Natural killer cell (primary cell): ENCODE measurements at regions not wholly inside any gene's neighbourhood (a gene's known extent, or its start where the extent isn't known, plus 50 kb on each side); places are given as distances from the start of the nearest gene placed in this dataset.

Experiments
- ATAC-seq, 3 donors: fragments of 150-1000 bp in 2 of 3; fragments of 200-7000 bp in 1 of 3; cut with Tn5 transposase; 1 replicate in 1 of 3; 2 replicates in 2 of 3; pipeline ENCODE4 v1.10.0; 2021; ENCODE audit warnings: mild to moderate bottlenecking in 2 of 3, moderate library complexity in 2 of 3
- DNase-seq, 2 donors: peaks; one replicate each; pipeline versions ENCODE4 v3.0.0 to v3.0.0-alpha.2; 2013 to 2021; ENCODE audit warnings: mixed read lengths in 1 of 2
- H3K27ac ChIP-seq: one replicate; pipeline ENCODE4 v1.5.1; 2013; ENCODE audit warnings: mild to moderate bottlenecking, low read length
- H3K27me3 ChIP-seq: one replicate; pipeline ENCODE4 v1.6.1; 2013; ENCODE audit warnings: low read length; ENCODE audit not compliant: control insufficient read depth, insufficient read depth
- H3K36me3 ChIP-seq: one replicate; pipeline ENCODE4 v1.6.1; 2013; ENCODE audit warnings: low read length; ENCODE audit not compliant: control insufficient read depth, insufficient read depth
- H3K4me1 ChIP-seq: one replicate; pipeline ENCODE4 v1.6.1; 2013; ENCODE audit warnings: low read length; ENCODE audit not compliant: control insufficient read depth, insufficient read depth
- H3K4me3 ChIP-seq: one replicate; pipeline ENCODE4 v1.5.1; 2013; ENCODE audit warnings: low read length
- H3K9me3 ChIP-seq: one replicate; pipeline ENCODE4 v1.6.1; 2013; ENCODE audit warnings: low read length; ENCODE audit not compliant: control insufficient read depth, insufficient read depth
- H3K27ac Mint-ChIP-seq, 2 donors: one replicate each; pipeline ENCODE4 v1.8.0; 2022; ENCODE audit warnings: mild to moderate bottlenecking in 2 of 2, mixed read lengths in 2 of 2, moderate library complexity in 1 of 2
- H3K27me3 Mint-ChIP-seq, 2 donors: one replicate each; pipeline ENCODE4 v1.8.0; 2022; ENCODE audit warnings: low read depth in 2 of 2, mixed read lengths in 2 of 2
- H3K36me3 Mint-ChIP-seq: one replicate; pipeline ENCODE4 v1.8.0; 2022; ENCODE audit warnings: mixed read lengths
- H3K4me1 Mint-ChIP-seq, 2 donors: one replicate each; pipeline ENCODE4 v1.8.0; 2022; ENCODE audit warnings: mixed read lengths in 2 of 2
- H3K4me3 Mint-ChIP-seq: one replicate; pipeline ENCODE4 v1.8.0; 2022; ENCODE audit warnings: mild to moderate bottlenecking, moderate library complexity, mixed read lengths
- H3K9me3 Mint-ChIP-seq, 2 donors: one replicate each; pipeline ENCODE4 v1.8.0; 2022; ENCODE audit warnings: mixed read lengths in 2 of 2
- WGBS: methylation state at CpG from one replicate; pipeline ENCODE4 v1.1.7; 2013; ENCODE audit warnings: missing lambda C conversion rate; ENCODE audit not compliant: insufficient coverage; 5-methylcytosine and 5-hydroxymethylcytosine counted together
- intact Hi-C: fragments of 100-400 bp; cut with micrococcal nuclease; formaldehyde crosslinking; loops from one replicate; pipeline ENCODE4 v1.14.2; 2022
- TF ChIP-seq, protein P1 (sequence below): fragments of 200-600 bp; IDR thresholded peaks from one replicate; pipeline ENCODE4 v1.8.0; 2022; ENCODE audit warnings: antibody characterized with exemption

DNA sequence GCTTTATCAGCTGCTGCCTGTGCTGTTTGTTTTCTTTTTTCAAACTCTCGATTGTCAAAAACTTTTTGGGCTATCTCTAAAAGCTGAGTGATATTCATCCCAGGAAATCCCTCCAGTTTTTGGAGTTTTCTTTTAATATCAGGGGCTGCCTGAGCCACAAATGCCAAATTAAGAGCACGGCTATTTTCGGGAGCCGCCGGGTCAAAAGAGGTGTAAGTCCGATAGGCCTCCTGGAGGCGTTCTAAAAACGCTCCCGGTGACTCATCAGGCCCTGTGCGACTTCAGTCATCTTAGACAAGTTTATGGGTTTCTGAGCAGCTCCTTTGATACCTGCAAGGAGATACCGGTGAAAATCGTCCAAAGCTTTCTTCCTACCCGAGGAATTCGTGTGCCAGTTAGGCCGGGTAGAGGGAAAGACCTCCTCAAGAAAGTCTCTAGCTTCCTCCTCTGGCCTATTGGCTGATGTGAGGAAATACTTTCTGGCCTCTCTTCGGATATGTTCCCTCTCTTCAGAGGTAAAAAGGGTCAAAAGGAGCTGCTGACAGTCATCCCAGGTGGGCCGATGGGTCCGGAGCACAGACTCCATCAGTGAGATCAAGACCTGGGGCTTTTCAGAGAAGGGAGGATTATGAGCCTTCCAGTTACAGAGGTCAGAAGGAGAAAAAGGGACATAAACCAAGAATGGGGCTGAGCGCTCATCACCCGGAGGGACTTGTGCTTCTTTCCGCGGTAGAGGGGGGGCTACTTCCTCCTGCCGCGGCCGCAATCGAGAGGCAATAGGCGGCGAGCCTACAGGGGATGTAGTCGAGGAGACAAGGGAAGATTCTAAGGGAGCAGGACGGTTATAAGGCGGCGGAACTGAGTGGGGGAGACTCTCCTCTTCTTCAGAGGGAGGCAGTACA lies 151.1 kb downstream of the TRIM27 start:
- H3K9me3 Mint-ChIP-seq: peaks cover 7 to 10% of the 10 kb centered on the region in 2 donors
- intact Hi-C loops: no loop called here
- H3K36me3 Mint-ChIP-seq: peaks cover 40% of the 10 kb centered on the region

DNA sequence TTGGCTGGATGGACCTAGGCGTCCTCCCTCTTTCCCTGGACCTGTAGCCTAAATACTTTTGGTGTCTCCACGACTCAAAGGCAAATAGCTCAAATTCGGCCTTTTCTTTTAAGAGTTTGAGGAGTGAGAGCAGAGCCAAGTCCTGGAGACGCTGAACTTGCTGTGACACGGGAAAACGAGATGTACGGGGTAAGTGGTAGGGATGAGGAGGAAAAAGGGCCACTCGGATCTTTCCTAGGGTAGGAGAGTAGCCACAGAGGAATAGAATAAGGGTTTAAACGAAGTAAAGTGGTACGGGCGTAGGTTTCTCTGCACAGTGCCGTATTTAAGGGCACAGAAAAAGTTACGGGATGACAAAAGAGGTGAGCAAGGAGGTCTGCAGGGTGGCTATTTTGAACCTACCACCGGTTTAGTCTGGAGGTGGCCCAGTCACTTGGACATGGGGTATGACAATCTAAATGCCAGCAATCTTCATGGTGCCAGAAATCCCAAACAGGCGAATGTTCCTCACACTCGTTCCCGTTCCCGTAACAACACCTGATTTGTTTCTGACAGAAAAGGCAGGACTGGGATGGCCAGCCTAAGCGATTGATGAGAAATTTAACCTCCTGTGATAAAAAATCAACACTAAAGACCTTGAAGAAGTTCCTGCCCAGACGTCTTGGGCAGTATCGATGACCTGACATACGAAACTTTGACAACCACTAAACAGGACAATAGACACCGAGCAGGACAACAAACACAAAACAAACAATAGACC lies 149.3 kb downstream of the TRIM27 start:
- H3K27me3 ChIP-seq: peaks cover 85% of the 10 kb centered on the region
- intact Hi-C loops: no loop called here
- no peaks in the 10 kb centered on the region for H3K36me3 ChIP-seq
- Mint-ChIP-seq H3K27me3 (peaks cover 77 to 95% of the 10 kb centered on the region in 2 donors), H3K4me3 (peak overlapping the region; percentile 9), H3K27ac (peak overlapping the region in 1 of 2 donors; percentile 51), H3K36me3 (peaks cover 48% of the 10 kb centered on the region), H3K9me3 (peaks cover 7 to 16% of the 10 kb centered on the region in 2 donors), H3K4me1 (peaks cover 6 to 9% of the 10 kb centered on the region in 2 donors)
- TF ChIP-seq, protein P1, sequence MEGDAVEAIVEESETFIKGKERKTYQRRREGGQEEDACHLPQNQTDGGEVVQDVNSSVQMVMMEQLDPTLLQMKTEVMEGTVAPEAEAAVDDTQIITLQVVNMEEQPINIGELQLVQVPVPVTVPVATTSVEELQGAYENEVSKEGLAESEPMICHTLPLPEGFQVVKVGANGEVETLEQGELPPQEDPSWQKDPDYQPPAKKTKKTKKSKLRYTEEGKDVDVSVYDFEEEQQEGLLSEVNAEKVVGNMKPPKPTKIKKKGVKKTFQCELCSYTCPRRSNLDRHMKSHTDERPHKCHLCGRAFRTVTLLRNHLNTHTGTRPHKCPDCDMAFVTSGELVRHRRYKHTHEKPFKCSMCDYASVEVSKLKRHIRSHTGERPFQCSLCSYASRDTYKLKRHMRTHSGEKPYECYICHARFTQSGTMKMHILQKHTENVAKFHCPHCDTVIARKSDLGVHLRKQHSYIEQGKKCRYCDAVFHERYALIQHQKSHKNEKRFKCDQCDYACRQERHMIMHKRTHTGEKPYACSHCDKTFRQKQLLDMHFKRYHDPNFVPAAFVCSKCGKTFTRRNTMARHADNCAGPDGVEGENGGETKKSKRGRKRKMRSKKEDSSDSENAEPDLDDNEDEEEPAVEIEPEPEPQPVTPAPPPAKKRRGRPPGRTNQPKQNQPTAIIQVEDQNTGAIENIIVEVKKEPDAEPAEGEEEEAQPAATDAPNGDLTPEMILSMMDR: no peak
- no peak overlapping the region for H3K27ac ChIP-seq
- 14% methylated on average over 22 of the region's 23 CpGs for WGBS
- H3K4me1 ChIP-seq: no peaks in the 10 kb centered on the region
- no peak for ATAC-seq
- H3K9me3 ChIP-seq: peaks cover 18% of the 10 kb centered on the region
- H3K4me3 ChIP-seq: no peak overlapping the region
- DNase-seq: no peak

More for the DNA sequence above, 151.1 kb downstream of the TRIM27 start:
- whole genome bisulfite sequencing: 8% methylated on average over 32 of the region's 32 CpGs
- DNase-seq (peak in 1 of 2 donors; percentile 13), ATAC-seq (no peak)
- Mint-ChIP-seq H3K27me3 (peaks cover 78 to 96% of the 10 kb centered on the region in 2 donors), H3K27ac (peak overlapping the region; percentile 33 to 35), H3K4me1 (peaks cover 6 to 9% of the 10 kb centered on the region in 2 donors), H3K4me3 (peak overlapping the region; percentile 10)
- Histone ChIP-seq H3K9me3 (peaks cover 18% of the 10 kb centered on the region), H3K4me1 (no peaks in the 10 kb centered on the region), H3K36me3 (no peaks in the 10 kb centered on the region), H3K27ac (no peak overlapping the region), H3K4me3 (no peak overlapping the region), H3K27me3 (peaks cover 83% of the 10 kb centered on the region)
- TF ChIP-seq, protein P1: no peak

DNA sequence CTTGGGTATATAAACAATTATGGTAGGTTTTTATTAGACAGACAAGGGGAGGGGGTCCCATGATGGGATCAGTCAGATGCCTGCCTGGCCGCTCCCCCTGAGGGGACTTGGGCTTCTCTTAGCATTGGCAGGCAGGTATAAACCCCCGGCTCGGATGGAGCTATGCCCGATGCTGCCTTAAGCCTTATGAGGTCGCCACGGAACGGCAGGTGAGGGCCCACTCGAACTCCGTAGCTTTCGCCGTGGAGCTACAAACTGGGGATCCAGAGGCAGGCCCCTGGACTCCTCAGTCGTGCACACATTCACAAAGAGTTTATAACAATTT lies 148.8 kb downstream of the TRIM27 start:
- Histone ChIP-seq H3K4me1 (no peaks in the 10 kb centered on the region), H3K27me3 (peaks cover 88% of the 10 kb centered on the region), H3K27ac (no peak overlapping the region), H3K36me3 (no peaks in the 10 kb centered on the region), H3K4me3 (no peak overlapping the region), H3K9me3 (peaks cover 18% of the 10 kb centered on the region)
- Mint-ChIP-seq H3K4me3 (no peak overlapping the region), H3K27me3 (peaks cover 77 to 95% of the 10 kb centered on the region in 2 donors), H3K27ac (peak overlapping the region in 1 of 2 donors; percentile 41), H3K9me3 (peaks cover 9 to 16% of the 10 kb centered on the region in 2 donors), H3K36me3 (peaks cover 52% of the 10 kb centered on the region), H3K4me1 (peaks cover 6 to 9% of the 10 kb centered on the region in 2 donors)
- intact Hi-C loops: no loop called here
- TF ChIP-seq, protein P1: no peak
- ATAC-seq (no peak), DNase-seq (no peak)
- 9% methylated on average over 12 of the region's 12 CpGs for WGBS
